HAP-1 (cell line): ENCODE measurements at regions not wholly inside any gene's neighbourhood (a gene's known extent, or its start where the extent isn't known, plus 50 kb on each side); places are given as distances from the start of the nearest gene placed in this dataset.

ENCODE experiments used
- DNase-seq, 2 experiments: peaks; one replicate each; pipeline ENCODE4 v3.0.0-alpha.2; 2016 to 2020; ENCODE audit warnings: low spot score in 2 of 2
- H3K27me3 ChIP-seq: fragments of 250-450 bp; sonication (Bioruptor Pico); 2 replicates; pipeline ENCODE4 v1.5.1; 2020; ENCODE audit warnings: low read depth, mild to moderate bottlenecking, moderate library complexity
- H3K36me3 ChIP-seq: fragments of 250-450 bp; sonication (Bioruptor Pico); replicated peaks from 2 replicates; pipeline ENCODE4 v1.5.1; 2020; ENCODE audit warnings: mild to moderate bottlenecking
- H3K4me1 ChIP-seq: fragments of 250-450 bp; sonication (Bioruptor Pico); 2 replicates; pipeline ENCODE4 v1.5.1; 2020; ENCODE audit warnings: mild to moderate bottlenecking
- H3K4me3 ChIP-seq: fragments of 250-450 bp; sonication (Bioruptor Pico); 2 replicates; pipeline ENCODE4 v1.5.1; 2020; ENCODE audit warnings: mild to moderate bottlenecking, moderate library complexity
- H3K9me3 ChIP-seq: fragments of 250-450 bp; sonication (Bioruptor Pico); 2 replicates; pipeline ENCODE4 v1.5.1; 2020; ENCODE audit warnings: mild to moderate bottlenecking, moderate library complexity
- in situ Hi-C: fragments of 300-500 bp; cut with MboI; formaldehyde crosslinking; loops from 3 replicates; pipeline ENCODE4 v1.14.3; 2020; ENCODE audit warnings: low sequenced_read_pairs, inconsistent platforms, mixed read lengths

GRCh38 chr6:66964216-66964615, 1257.2 kb upstream of the EYS start:
- Histone ChIP-seq H3K36me3 (no peaks in the 10 kb centered on the region), H3K9me3 (no peaks in the 10 kb centered on the region; the same call in 1 of the 2 replicates), H3K27me3 (no peaks in the 10 kb centered on the region), H3K4me1 (no peaks in the 10 kb centered on the region), H3K4me3 (no peak overlapping the region)
- DNase-seq, result no peak
- in situ Hi-C loops, result no loop called here

DNA sequence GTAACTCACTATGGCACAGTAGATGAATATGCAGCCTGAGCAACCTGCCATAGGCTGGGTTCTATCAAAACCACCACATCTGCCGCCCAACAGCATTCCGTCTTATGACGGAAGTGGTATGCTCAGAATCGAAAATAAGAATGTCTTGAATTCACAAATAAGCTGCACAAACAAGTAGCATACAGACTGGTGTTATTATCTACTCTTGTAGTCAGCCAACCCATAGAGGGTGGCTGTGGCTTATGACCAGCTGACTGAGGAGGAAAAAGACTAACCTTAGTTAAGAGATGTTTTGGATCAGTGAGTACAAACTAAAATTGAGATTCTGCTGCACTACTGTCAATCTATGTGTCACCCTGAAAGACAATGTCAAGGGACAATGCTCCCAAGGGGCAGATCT, 1255.1 kb upstream of the EYS start:
- DNase-seq, result no peak
- Histone ChIP-seq H3K36me3 (no peaks in the 10 kb centered on the region), H3K4me3 (no peak overlapping the region), H3K9me3 (no peaks in the 10 kb centered on the region; the same call in 1 of the 2 replicates), H3K4me1 (no peaks in the 10 kb centered on the region), H3K27me3 (no peaks in the 10 kb centered on the region)
- in situ Hi-C loops, result no loop called here

DNA sequence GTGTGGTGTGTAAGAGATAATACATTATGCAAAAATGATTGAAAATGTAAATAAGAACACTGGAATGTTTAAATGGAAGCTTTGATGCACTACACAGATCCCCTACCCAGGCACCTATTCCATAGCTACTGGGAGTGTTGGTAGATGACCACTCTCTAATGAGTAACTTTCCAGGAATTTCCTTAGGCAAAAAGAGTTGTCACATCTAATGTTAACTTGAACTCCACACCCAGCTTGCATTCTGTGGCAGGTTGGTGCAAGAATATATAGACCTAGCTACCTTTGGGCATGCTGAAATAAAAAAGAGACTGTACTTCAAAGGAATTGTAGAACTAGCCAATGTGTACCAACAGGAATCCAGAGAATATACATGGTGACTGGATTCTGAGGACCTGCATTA, 1254.2 kb upstream of the EYS start:
- in situ Hi-C loops, result no loop called here
- H3K4me1 ChIP-seq, result no peaks in the 10 kb centered on the region
- no peaks in the 10 kb centered on the region; the same call in 1 of the 2 replicates for H3K9me3 ChIP-seq
- no peaks in the 10 kb centered on the region for H3K36me3 ChIP-seq
- no peaks in the 10 kb centered on the region for H3K27me3 ChIP-seq
- no peak overlapping the region for H3K4me3 ChIP-seq
- no peak for DNase-seq

- no peaks in the 10 kb centered on the region for H3K4me1 ChIP-seq
- no peaks in the 10 kb centered on the region for H3K9me3 ChIP-seq
- DNase-seq, result no peak
- no peaks in the 10 kb centered on the region for H3K27me3 ChIP-seq
- in situ Hi-C loops, result no loop called here
- H3K36me3 ChIP-seq, result no peaks in the 10 kb centered on the region
- no peak overlapping the region for H3K4me3 ChIP-seq
Observed at GRCh38 chr6:66949191-66949661, 1242.2 kb upstream of the EYS start.

DNA sequence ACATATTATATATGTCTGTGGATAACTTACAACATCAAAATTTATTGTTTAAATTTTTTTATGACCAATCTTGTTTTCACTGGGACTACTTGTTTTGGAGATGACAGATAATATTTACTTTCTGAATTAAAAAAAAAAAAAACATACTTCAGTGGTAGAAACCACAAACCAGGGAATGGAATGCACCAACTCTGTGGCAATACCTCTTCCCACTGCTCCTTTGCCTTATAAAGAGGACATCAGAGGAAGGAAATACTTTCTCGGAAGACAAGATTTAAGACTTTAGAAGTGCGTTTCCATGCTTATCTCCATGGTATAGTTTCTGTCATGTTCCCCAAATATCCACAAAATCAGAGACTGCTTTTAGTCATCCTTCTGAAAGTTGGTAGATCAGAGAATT, 1241.1 kb upstream of the EYS start:
- Histone ChIP-seq H3K4me3 (no peak overlapping the region), H3K27me3 (no peaks in the 10 kb centered on the region), H3K4me1 (no peaks in the 10 kb centered on the region), H3K36me3 (no peaks in the 10 kb centered on the region), H3K9me3 (no peaks in the 10 kb centered on the region)
- in situ Hi-C loops, result no loop called here
- no peak for DNase-seq

- no peaks in the 10 kb centered on the region for H3K4me1 ChIP-seq
- no peaks in the 10 kb centered on the region for H3K36me3 ChIP-seq
- no peak for DNase-seq
- H3K4me3 ChIP-seq, result no peak overlapping the region
- no peaks in the 10 kb centered on the region for H3K27me3 ChIP-seq
- H3K9me3 ChIP-seq, result no peaks in the 10 kb centered on the region
- in situ Hi-C loops, result no loop called here
Observed at GRCh38 chr6:66940003-66940402, 1233.0 kb upstream of the EYS start.

- Histone ChIP-seq H3K9me3 (no peaks in the 10 kb centered on the region), H3K36me3 (no peaks in the 10 kb centered on the region), H3K27me3 (no peaks in the 10 kb centered on the region), H3K4me3 (no peak overlapping the region), H3K4me1 (no peaks in the 10 kb centered on the region)
- no peak for DNase-seq
- in situ Hi-C loops, result no loop called here
Observed at GRCh38 chr6:66937180-66937579, 1230.2 kb upstream of the EYS start.

DNA sequence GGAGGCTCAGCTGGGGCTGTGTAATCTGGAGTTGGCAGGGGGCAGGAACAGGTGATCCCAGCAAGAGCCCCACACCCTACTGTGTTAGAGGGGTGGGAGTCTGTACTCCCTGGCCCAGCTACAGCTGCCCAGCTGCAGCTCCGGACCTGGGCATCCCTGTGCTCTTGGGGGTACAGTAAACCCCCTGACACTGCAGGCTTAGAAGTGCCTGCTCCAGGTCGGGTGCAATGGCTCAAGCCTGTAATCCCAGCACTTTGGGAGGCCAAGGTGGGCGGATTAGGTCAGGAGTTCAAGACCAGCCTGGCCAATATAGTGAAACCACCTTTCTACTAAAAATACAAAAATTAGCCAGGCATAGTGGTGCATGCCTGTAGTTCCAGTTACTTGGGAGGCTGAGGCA, 1228.6 kb upstream of the EYS start:
- Histone ChIP-seq H3K36me3 (no peaks in the 10 kb centered on the region), H3K4me1 (no peaks in the 10 kb centered on the region), H3K9me3 (no peaks in the 10 kb centered on the region), H3K4me3 (no peak overlapping the region), H3K27me3 (no peaks in the 10 kb centered on the region)
- in situ Hi-C loops, result no loop called here
- DNase-seq, result no peak

DNA sequence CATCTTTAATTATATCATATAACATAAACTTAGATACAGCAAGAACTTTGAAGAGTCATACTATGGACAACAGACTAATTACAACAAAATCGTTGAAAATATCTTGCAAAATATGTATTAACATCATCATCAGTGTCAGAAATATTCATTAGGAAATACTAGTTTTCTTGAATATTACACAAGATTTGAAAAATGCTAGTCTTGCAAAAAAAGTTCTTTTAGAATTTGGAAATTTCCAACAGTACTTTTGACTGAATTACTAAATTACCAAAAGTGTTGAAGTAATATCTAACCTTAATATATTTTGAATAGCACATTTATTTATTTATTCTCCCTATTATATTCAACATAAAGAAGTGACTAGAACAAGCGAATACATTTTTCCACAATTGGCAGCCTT, 1224.8 kb upstream of the EYS start:
- H3K27me3 ChIP-seq, result no peaks in the 10 kb centered on the region
- no peaks in the 10 kb centered on the region for H3K9me3 ChIP-seq
- no peak overlapping the region for H3K4me3 ChIP-seq
- in situ Hi-C loops, result no loop called here
- DNase-seq, result no peak
- H3K4me1 ChIP-seq, result no peaks in the 10 kb centered on the region
- H3K36me3 ChIP-seq, result no peaks in the 10 kb centered on the region

GRCh38 chr6:66930559-66931290, 1223.7 kb upstream of the EYS start:
- in situ Hi-C loops, result no loop called here
- H3K4me1 ChIP-seq, result peaks cover 4% of the 10 kb centered on the region
- no peak for DNase-seq
- no peaks in the 10 kb centered on the region for H3K9me3 ChIP-seq
- H3K4me3 ChIP-seq, result no peak overlapping the region
- no peaks in the 10 kb centered on the region for H3K27me3 ChIP-seq
- no peaks in the 10 kb centered on the region for H3K36me3 ChIP-seq

- H3K36me3 ChIP-seq, result no peaks in the 10 kb centered on the region
- no peaks in the 10 kb centered on the region for H3K27me3 ChIP-seq
- H3K4me3 ChIP-seq, result no peak overlapping the region
- H3K9me3 ChIP-seq, result no peaks in the 10 kb centered on the region
- H3K4me1 ChIP-seq, result peaks cover 14% of the 10 kb centered on the region
- in situ Hi-C loops, result no loop called here
- DNase-seq, result peak; percentile 63 to 83
Observed at GRCh38 chr6:66926060-66926459, 1219.0 kb upstream of the EYS start.

DNA sequence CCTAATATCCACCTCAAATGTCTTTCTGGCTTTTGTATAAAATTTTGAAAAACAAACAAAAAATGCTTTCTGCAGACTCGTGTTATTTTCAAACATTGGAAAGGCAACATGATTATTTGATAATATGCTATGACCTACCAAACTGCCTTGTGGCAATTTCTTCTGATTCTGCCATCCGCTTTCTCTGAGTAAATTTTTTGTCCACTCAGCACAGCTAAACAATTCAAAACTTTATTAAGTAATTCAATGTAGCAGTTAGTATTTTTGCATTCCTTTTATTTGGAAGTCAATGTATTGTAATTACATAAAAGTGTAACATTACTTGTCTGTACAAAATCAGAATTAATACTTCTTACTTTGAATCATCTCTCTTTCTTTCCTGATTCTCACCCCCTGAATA, 1206.6 kb upstream of the EYS start:
- Histone ChIP-seq H3K4me1 (no peaks in the 10 kb centered on the region), H3K4me3 (no peak overlapping the region), H3K9me3 (no peaks in the 10 kb centered on the region), H3K27me3 (no peaks in the 10 kb centered on the region), H3K36me3 (no peaks in the 10 kb centered on the region)
- DNase-seq, result no peak
- in situ Hi-C loops, result no loop called here

DNA sequence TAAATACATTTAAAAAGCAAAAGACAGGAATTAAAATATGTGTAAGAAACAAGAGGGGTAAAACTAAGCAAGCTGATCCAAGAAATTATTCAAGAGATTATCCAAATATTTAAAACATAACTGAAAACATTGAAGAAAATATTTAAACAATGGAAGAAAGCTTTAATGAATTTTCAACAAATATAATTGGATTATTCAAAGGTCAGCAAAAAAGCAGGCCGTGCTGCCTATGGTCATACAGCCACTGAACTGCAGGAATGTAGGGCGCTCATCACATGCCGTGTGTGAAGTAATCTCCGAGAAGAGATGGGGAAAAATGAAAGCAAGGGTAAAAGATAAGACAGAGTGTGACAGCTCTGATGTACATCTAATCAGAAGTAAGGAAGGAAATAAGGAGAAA, 1195.4 kb upstream of the EYS start:
- H3K9me3 ChIP-seq, result peaks cover 5% of the 10 kb centered on the region; the same call in 1 of the 2 replicates
- H3K27me3 ChIP-seq, result no peaks in the 10 kb centered on the region
- H3K4me1 ChIP-seq, result peaks cover 29% of the 10 kb centered on the region
- H3K4me3 ChIP-seq, result no peak overlapping the region
- in situ Hi-C loops, result no loop called here
- DNase-seq, result no peak
- H3K36me3 ChIP-seq, result no peaks in the 10 kb centered on the region

DNA sequence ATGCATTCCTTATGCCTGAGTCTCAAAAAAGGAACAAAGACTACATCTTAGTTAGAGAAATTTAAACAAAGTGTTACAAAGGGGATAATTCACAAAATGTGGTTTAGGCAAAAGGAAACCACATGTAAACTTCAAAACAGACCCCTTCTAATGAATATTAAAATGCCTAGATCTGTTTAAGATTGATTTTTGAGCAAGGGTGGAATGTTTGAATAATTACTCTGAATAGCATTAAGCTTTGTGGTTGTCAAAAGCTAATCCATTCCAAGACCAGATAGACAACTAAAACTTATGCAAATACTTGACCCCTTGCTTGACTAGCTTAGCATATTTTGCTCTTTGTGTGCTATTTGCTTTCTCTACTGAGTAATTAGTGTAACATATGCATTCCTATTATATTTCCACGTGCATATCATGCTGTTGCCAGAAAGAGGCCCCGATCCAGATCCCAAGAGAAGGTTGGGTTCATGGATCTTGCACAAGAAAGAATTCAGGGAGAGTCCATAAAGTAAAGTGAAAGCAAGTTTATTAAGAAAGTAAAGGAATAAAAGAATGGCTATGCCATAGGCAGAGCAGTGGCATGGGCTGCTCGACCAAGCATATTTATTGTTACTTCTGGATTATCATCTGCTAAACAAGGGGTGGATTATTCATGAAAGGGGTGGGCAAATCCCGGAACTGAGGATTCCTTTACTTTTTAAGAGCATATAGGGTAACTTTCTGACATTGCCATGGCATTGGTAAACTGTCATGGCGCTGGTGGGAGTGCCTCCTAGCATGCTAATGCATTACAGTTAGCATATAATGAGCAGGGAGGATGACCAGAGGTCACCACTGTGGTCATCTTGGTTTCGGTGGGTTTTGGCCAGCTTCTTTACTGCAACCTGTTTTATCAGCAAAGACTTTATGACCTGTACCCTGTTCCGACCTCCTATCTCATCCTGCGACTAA, 1193.4 kb upstream of the EYS start:
- DNase-seq, result peak; percentile 71 to 95
- Histone ChIP-seq H3K4me3 (no peak overlapping the region), H3K4me1 (peaks cover 29% of the 10 kb centered on the region), H3K9me3 (peaks cover 5% of the 10 kb centered on the region), H3K36me3 (no peaks in the 10 kb centered on the region), H3K27me3 (no peaks in the 10 kb centered on the region)
- in situ Hi-C loops, result no loop called here
